ENCODE measurements at regions not wholly inside any gene's neighbourhood (a gene's known extent, or its start where the extent isn't known, plus 50 kb on each side); places are given as distances from the start of the nearest gene placed in this dataset.

GRCh38 chr1:58899587-58900271 lies 115.9 kb upstream of the JUN start:
- TF ChIP-seq CTCF (IDR thresholded peaks at IDR 0.05) (no peak), POLR2A (IDR thresholded peaks at IDR 0.05) (no peak)

All from lower leg skin (tissue), 3 donors.